Suppressor macrophage (primary cell): ENCODE measurements at regions not wholly inside any gene's neighbourhood (a gene's known extent, or its start where the extent isn't known, plus 50 kb on each side); places are given as distances from the start of the nearest gene placed in this dataset.

ENCODE experiments used
- DNase-seq, 4 experiments: peaks; one replicate each; pipeline ENCODE4 v3.0.0-alpha.2; 2020 to 2022

DNA sequence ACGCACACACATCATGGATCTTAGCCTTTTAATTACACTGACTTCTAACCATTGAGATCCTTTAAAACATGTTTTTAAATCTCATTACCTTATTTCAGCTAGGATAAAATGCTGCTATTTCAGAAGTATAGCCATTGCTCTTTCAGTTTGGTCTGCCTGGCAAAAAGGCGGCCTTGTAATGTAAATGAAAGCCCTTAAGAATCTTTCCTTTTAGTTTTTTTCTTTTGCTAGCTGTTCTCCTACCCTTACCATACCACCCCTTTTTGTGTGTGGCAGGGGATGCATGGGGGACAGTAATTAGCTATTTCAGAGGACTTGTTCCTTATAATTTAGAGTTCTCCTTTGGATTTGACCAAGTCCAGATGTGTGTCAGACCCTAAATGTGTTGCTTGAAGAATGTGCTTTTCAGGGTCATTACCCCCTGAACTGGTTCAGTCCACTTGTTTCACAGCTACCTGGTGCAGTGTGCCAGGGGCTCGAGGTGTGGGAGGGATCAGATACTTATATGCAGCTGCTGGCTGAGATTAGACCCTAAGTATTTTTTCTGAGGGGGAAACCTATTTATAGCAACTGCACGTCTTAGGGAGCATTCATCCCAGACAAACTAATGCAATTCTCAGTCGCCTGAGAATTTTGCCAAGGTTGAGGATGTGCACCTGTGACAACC, 986.8 kb downstream of the NLGN4Y start:
- no peak for DNase-seq

DNA sequence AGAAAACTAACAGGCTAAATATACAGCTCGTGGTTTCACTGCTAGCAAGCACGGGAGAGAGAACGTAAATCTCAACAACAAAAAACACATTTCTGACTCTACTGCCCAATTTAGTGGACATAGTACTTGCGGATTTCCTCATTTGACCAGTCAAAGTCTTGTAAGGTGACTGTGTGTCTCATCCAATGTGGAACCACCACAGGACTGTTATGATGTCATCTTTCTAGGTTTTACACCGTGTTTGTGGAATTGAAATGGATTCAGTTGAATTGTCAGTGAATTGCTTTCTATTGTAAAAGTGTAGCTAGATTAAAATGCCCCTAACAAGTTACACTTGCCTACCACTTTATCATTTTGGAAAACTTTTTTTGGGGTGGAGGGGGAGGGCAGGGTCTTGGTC, 1010.8 kb downstream of the NLGN4Y start:
- DNase-seq: no peak

DNA sequence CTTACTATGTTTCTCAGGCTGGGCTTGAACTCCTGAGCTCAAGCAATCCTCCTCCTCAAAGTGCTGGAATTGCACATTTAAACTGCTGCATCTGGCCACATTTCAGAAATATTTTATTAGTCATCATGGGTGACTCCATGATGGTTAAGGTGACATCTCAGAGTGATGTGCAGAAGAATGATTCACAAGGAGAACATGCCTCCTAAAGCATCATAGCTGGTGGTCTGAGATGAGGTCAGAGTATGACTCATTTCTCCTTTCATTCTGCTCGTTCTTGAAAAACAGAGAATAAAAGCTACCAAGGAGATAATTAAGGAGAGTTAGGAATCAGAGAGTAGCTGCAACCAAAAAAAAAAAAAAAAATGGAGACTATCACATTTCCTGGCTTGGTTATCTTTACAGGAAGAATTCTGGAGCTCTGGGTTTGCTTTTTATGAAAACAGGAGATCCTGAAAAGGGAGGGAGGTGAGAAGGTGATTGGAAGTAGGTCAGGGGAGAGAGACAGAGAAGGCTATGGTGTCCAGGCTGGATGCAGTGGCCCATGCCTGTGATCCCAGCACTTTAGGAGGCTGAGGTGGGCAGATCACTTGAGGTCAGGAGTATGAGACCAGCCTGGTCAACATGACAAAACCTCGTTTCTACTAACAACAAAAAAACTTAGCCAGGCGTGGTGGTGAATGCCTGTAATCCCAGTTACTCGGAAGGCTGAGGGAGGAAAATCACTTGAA, 1011.6 kb downstream of the NLGN4Y start:
- no peak for DNase-seq

DNA sequence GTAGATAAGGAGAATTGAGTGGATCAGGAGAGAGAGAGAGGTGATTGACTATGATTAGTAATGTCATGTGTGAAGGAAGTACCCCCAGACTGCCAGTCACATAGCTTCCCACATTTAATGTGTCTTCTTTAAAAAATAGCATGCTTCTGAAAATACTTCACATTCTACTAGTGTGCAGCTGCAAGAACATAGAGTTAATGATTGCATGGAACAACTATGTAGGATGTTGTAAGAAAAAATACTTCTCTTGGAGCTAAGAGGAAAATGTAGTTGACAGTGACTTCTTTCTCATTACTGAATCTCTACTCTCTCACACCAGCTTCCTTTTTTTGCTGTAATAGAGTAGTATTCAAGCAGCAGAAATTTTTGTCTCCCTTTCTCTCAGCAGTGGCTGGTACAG, 1016.2 kb downstream of the NLGN4Y start:
- DNase-seq: no peak

DNA sequence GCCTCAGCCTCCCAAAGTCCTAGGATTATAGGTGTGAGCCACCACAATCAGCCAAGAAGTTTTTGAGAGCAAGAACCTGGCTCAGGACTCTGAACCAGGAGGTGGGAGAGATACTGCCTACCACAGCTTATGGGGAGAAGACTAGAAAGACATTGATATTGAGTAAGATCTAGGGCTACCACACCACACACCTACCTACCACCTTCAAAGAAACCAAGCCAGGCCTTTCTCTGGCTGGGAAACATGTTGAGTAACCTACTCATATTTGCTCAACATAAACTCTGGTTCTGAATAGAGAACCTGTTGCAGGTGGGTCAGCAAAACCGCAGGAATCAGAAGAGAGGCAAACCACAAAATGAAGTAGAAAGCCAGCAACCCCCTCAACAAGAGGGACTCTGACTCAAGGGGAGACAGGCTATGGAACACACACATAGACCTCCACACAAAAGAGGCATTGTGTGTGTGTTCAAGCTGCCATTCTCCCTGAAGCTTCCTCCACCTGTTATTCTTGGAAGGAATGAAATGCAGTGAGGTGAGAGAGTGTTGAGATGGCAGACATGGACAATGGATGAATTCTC, 1021.9 kb downstream of the NLGN4Y start:
- no peak for DNase-seq

DNA sequence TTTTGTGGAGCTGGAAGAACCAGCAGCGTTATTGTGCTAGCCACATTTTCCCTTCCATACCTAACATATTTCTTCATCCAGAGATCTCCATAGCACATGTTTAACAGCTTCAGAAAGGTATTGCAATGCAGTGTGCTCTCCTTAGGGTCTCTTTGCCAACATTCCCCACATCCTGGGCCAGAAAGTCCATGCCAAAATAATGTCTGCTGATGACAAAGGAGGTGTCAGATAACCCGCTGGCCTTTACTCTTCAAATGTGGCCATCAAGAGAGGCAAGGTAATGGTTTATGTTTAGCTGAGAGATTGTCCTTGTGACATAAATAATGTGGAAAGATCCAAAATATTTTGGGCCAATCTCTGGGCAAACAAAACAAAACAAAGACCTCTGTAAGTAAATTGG, 1027.7 kb downstream of the NLGN4Y start:
- DNase-seq: no peak

DNA sequence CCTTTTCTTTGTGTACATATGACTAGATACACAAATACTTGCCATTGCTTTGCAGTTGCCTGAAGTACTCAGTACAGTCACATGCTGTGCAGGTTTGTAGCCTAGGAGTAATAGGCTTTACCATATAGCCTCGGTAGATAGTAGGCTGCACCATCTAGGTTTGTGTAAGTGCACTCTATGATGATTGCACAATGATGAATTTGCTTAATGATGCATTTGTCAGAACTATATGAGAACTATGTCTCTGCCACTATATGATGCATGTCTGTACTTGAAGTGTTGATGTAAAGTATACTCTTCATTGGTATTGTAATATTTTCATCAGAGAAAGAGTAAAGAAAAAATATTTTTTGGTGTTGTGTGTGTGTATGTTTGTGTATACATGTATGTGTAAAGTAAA, 1030.7 kb downstream of the NLGN4Y start:
- no peak for DNase-seq

DNA sequence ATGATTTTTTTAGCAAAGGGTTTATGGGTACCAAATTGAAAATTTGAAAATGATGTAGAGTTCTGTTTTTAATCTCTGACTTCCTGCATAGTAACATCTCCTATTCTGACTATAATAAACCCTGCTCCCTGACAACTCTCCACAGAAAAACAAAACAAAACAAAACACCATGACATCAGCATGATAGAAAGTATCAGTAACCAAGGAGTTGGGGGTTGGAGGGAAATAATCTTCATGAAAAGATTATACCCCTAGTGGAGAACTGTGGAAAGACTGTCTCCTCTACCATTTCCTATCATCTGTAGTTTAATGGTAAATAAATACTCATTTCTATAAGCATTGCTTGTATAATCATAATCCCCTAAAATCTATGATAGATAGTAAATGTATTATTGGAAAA, 1034.8 kb downstream of the NLGN4Y start:
- no peak for DNase-seq

DNA sequence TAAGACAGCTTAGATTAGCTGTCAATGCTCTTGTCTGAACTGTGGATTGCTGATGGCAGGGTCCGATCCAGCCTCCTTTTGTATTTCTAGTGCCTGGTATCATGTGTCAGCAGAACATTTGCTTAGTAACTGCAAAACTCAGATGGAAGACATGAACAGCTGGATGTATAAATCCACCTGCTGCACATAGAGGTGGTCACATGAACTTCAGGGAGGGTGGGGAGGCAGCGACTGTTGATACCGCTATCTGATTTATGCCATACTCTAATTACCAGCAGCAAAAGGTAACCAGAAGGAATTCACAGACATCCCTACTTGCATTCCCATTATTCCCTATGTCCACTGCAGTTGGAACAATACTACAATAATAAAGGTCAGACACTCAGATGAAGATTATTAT, 1036.5 kb downstream of the NLGN4Y start:
- DNase-seq: no peak

DNA sequence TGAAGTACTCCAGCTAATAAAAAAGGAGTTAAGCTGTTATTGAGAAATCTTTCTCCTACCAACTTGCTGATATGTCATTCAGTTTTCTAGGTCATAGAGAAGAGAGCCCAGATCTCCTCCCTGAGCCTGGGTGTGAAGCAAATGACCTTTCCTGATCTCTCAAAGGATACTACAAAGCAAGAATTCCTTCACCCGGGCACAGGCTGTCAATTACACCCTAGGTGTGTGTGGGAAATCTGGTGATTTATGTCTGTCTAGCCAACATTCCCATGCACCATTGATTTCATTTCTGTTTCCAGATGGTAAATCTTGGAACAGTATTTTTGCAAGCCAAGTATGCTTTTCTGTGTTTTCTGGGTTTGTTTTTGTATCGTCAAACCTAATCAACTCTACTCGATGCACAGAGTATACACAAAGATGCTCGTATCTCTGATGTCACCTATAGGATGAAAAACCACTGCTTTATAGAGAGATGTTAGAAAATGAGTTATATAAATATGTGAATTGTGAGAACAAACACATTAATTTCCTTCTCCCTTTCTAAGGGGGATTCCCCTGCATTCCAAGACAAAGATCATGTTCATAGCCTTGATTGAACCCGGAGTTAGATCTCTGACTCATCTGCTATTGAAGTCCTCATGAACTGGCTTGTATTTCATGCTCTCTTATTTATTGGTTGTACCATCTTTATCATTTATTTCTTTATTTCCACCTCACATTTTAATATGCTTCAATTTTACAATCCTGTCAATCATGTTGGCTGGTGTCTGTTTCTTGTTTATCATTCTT, 1037.4 kb downstream of the NLGN4Y start:
- DNase-seq: no peak

DNA sequence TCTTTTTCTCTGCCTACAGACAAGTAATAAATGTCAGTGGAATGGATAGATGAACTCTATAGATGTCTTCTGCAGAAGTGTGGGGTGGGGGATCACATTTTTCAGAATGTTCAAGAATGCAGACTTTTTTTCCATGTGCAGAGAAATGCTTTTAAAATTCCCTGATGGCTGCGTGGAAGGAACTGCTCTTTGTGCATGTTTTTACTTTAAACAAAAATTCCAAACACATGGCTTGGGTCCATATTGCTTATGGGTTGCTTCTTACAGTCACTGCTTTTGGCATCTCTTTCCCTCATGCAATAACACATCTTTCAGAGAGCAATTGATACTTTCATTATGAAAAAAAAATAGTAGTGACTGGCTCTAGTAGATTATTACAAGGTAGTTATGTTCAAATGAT, 1053.6 kb downstream of the NLGN4Y start:
- no peak for DNase-seq

DNA sequence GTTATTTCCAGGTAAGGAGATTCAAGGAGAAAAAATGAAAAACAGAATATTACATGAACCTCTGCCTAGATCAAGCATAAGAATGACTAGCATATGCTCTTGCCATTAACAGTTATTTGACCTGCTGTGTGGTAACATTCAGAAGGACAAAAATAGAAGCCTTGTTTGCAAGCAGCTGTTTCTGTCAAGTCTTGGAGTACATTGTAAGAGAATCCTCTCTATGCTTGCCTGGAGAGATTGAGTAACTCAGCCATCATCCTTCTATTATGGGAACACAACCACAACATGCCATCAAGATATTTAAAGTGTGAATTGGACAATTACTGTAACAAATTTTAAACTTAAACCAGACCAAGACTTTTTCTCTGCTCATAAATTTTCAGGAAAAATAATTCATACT, 1054.4 kb downstream of the NLGN4Y start:
- no peak for DNase-seq

DNA sequence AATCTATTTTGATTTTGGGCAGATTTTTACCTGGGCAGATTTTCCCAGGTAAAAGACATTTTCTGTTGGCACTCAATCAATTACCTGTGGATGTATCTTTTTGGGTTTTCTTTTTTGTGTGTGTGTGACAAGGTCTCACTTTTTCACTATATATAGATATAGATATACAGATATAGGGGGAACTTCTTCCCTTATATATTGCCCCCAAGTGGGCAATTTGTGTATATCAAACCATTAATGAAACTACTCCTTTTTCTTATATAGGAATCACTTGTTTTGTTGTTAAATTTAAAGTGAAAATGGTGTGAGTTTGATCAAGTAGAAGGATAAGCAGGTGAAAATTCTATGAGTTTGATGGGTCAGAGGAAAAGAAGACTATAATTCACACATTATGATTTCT, 1054.9 kb downstream of the NLGN4Y start:
- DNase-seq: no peak

DNA sequence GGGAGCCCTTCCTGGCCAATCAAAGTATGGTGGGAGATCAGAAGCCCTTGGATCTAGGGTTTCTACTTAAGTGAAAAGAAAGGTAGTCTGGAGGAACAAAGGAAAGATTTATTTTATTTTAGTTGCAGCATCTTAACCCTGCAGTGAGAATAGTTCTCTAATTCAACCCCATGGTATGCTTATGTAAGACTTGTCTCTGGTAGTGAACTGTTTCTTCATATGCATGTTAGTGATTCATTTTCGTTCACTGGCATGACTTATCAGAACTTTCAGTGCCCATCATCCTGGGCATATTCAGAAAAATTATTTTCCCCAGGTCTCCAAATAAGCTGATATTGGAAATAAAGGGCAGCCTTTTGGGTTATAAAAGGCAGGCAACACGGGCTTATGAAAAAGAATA, 1058.8 kb downstream of the NLGN4Y start:
- no peak for DNase-seq

DNA sequence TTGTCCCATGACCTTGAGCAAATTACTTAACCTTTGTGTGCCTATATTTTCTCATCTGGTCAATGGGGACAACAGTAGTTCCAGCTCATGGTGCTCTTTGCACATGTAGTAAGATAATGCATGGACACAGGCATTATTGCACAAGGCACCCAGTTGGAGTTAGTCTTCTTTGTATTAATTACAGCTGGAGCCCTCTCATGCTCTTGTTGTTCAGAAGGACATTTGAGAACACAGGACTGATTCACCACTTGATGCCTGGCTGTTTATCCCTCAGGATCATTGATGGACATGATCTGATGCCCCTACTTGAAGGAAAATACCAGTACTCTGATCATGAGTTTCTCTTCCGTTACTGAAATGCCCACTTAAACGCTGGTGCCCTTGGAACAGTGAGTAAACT, 1068.6 kb downstream of the NLGN4Y start:
- no peak for DNase-seq

DNA sequence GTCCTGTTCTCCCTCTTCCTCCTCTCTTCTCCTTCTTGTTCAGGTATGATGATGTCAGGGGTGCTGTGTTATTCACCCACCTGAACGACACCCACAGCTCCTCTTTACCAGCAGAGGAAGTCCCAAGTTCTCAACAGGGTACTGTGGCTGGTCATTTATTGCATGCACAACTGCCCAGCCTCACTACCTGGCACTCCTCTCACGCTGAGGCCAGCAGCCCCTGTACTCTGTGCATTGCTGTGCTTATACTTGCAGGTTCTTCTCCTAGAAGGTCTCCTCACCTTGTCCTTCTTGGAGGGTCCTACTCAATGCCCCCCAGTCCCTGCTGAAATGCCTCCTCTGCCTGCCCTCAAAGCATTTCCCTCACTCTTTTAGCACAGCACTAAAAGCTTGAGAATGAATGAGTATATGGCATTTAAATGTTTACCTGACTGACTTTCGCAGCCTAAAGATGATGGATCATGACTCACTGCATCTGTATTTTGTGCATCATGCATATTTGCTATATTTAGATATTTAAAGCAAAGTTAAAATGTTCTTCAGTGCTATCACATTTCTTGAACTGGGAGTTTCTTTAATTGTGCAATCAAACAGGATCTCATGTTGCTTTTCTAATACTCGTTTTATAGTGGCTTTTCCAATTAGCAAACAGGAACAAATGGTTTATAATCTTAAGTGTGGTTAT, 1069.3 kb downstream of the NLGN4Y start:
- DNase-seq: no peak

DNA sequence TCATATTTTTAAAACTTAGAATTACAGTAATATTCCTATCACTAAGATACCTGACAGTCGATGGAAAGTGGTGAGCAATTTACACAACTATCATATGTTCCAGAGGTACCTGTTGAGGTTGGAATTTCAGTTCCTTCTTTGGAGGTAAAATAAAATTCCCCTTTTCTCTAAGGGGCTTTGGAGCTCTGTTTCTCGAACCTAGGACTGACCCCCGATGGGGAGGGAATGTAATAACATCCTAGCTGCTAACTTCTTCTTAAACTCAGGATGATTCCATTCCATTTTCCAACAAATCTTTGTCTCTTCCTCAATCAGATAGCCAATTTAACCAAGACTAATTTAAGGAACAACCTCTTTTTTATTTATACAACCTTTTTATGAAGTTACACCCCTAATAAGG, 1069.8 kb downstream of the NLGN4Y start:
- DNase-seq: no peak

DNA sequence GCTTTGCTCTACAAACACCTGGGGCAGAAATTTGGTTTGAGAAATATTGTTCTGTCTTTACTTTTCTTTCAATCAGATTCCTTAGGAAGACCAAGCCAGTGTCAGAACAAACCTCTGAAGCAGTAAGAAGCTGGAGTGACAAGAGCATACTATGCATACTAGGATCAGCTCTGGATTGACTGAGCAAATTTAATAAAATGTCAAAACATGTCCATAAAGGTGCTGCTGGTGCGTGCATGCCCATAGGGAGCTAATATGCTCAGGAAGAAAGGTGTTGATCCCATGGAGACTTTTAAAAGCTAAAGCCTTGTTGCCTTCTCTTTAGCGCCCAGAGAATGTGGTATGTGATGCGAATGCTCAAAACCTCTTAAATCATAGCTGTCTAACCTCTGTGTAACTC, 1076.2 kb downstream of the NLGN4Y start:
- DNase-seq: no peak

DNA sequence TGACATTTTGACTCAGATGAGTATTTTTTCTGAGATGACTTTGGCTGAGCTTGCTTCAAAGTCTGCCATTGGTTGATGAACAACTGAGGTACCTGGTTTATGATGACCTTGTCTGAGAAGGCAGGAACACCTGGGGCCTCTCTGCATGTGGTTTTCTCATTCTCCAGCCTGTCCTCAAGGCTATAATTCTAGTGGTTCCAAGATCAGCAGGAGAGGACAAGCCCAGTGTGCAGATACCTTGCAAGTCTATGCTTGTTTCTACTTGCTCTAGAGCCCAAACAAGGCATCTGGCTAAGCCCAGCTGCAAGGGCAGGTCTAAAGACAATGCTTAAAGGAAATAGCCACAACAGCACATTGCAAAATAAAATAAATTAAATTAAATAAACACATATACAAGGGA, 1100.0 kb downstream of the NLGN4Y start:
- DNase-seq: no peak

DNA sequence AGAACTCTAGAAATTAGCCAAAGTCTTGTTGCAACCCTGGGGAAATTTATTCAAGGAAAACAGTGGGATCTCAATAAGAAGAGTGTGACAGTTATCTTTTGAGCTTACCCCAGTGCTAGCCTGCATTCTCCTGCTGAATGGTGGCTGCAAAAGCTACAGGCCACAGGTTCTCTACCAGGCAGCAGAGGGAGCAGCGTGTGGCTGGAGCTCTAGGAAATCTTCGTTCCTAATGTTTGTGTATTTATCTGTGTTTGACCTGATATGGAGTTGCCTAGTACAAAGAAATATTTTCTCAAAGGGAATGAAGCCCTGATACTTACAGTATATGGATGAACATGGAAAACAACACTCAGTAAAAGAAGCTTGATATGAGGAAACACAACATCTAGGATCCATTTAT, 1100.6 kb downstream of the NLGN4Y start:
- no peak for DNase-seq

DNA sequence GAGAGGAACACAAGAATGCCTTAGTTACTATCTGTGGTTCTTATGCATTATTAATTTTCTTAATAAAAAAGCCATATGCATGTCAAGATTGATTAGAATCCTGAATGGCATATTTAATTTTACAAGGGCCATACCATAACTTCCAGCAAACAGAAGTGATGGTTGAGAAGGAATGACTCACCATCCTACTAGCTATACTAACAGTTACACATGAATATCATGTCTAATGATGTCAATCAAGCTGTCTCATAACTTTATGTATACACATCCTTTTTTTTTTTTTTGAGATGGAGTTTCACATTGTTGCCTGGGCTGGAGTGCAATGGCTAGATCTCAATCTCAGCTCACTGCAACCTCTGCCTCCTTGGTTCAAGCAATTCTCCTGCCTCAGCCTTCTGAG, 1123.9 kb downstream of the NLGN4Y start:
- DNase-seq: no peak

DNA sequence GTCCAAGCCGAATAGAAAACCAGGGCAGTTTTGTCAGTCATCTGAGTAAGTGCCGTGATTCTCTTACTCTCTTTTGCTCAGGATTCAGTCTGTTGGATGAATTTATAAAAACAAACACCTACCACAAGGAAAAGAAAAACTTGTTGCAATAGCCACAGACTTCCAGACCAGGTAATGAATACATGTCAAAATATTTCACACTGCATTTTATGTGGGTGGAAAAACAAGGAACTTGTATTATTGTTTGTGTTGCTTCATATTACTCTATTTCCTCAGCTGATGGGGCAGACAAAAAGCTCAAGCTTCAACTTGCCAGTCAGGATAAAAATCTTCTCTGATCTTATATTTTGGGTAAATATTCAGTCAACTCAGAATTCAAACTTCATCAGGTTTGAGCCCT, 1125.7 kb downstream of the NLGN4Y start:
- no peak for DNase-seq

DNA sequence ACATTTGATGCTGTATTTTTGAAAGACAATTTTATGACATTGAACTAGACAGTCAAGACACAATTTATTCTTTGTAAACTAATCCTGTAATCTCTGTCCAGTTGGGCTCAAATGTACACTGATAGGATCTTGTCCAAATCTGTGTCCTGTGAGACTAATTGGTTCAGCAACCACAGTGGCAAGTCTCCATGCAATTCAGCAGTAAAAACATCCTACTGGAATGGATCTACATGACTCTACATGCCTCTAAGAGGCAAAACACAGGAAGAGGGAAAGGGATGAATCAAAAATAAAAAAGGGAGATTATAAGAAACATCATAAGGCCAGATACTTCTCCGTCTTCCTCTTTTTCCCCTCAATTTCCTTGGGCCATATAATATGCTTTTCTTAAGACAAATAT, 1164.2 kb downstream of the NLGN4Y start:
- DNase-seq: no peak
